Thyroid gland (tissue), 4 donors: ENCODE measurements at regions not wholly inside any gene's neighbourhood (a gene's known extent, or its start where the extent isn't known, plus 50 kb on each side); places are given as distances from the start of the nearest gene placed in this dataset.

Experiments used
- CTCF ChIP-seq, 6 experiments: fragments of 200-600 bp in 3 of 6; fragments of 450-650 bp in 3 of 6; sonication (generic) in 3 of 6; IDR thresholded peaks; one replicate each; pipeline ENCODE4 v1.5.1; 2016 to 2019; ENCODE audit warnings: antibody characterized with exemption in 6 of 6, mild to moderate bottlenecking in 2 of 6, inconsistent platforms in 1 of 6, moderate library complexity in 1 of 6
- POLR2A ChIP-seq, 2 donors: fragments of 450-650 bp; IDR thresholded peaks; one replicate each; pipeline ENCODE4 v1.6.1; 2017; ENCODE audit warnings: antibody characterized with exemption in 2 of 2, mild to moderate bottlenecking in 2 of 2, moderate library complexity in 1 of 2

DNA sequence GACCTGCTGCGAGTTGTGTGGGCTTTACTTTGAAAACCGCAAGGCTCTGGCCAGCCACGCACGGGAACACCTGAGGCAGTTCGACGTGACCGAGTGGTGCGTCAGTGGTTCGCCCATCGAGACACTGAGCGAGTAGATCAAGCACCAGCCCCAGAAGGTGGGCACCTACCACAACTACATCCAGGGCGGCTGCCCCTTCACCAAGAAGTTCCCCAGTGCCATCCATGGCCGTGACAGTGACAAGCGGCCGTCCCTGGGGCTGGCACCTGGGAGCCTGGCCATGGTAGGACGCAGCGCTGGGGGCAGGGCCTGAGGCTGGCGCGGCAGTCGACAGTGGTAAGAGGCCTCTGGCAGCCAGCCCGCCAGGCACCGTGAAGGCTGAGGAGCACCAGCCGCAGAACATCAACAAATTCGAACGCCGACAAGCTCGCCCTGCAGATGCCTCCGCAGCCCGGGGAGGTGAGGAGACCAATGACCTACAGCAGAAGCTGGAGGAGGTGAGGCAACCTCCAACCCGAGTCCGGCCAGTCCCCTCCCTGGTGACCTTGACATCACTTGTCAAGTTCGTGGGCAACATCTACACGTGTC, 545.2 kb upstream of the CCDC179 start:
- TF ChIP-seq CTCF (IDR thresholded peaks at IDR 0.05) = no peak
- no peak for TF ChIP-seq POLR2A (IDR thresholded peaks at IDR 0.05)
